Ovary (tissue), 7 donors: ENCODE measurements at regions not wholly inside any gene's neighbourhood (a gene's known extent, or its start where the extent isn't known, plus 50 kb on each side); places are given as distances from the start of the nearest gene placed in this dataset. TPM values are rescaled to one million over a fixed set of nuclear protein-coding genes. Genes with fewer than 3 reads are reported as not detected.

Experiments
- DNase-seq, 5 donors: peaks; one replicate each; pipeline ENCODE4 v3.0.0-alpha.2; 2019 to 2020
- H3K27ac ChIP-seq, 2 donors: fragments of 200-600 bp; one replicate each; pipeline versions ENCODE4 v1.5.1 to v1.8.0; 2019 to 2022
- H3K27me3 ChIP-seq: fragments of 200-600 bp; one replicate; pipeline ENCODE4 v1.8.0; 2022
- H3K36me3 ChIP-seq: fragments of 200-600 bp; sonication (generic); one replicate; pipeline ENCODE4 v1.5.1; 2019
- H3K4me1 ChIP-seq: one replicate; pipeline ENCODE4 v1.8.1; 2013; ENCODE audit warnings: mild to moderate bottlenecking, moderate library complexity; ENCODE audit not compliant: insufficient read depth
- H3K4me3 ChIP-seq: fragments of 200-600 bp; sonication (generic); one replicate; pipeline ENCODE4 v1.5.1; 2017
- H3K9me3 ChIP-seq, 2 donors: fragments of 200-600 bp in 1 of 2; sonication (generic) in 1 of 2; one replicate each; pipeline versions ENCODE4 v1.5.1 to v1.8.1; 2013 to 2019; ENCODE audit warnings: mild to moderate bottlenecking in 1 of 2, moderate library complexity in 1 of 2
- EP300 ChIP-seq: sonication (generic); formaldehyde crosslinking; IDR thresholded peaks from one replicate; pipeline ENCODE4 v1.6.1; 2017; ENCODE audit warnings: antibody characterized with exemption
- POLR2A ChIP-seq: fragments of 450-650 bp; IDR thresholded peaks from one replicate; pipeline ENCODE4 v1.6.1; 2017; ENCODE audit warnings: antibody characterized with exemption, mild to moderate bottlenecking, moderate library complexity
- WGBS, 3 donors: extraction: QIAGEN DNeasy Blood & Tissue Kit in 1 of 3; methylation state at CpG; one replicate each; pipeline versions ENCODE4 v1.1.5 to v1.1.7; 2013 to 2017; 5-methylcytosine and 5-hydroxymethylcytosine counted together
- intact Hi-C, 4 donors: fragments of 100-400 bp; cut with DNase I; formaldehyde crosslinking; loops; one replicate each; pipeline versions ENCODE4 v1.11.0 to v1.15.1; 2022 to 2023
- small RNA-seq: library from RNA; depleted of rRNA; stranded (forward); fragments of <200 nt; gene quantifications from one replicate; pipeline ENCODE3, GENCODE V24; 2016
- TF ChIP-seq, protein P1 (sequence below), 3 donors: fragments of 450-650 bp in 2 of 3; fragments of 200-600 bp in 1 of 3; IDR thresholded peaks; one replicate each; pipeline versions ENCODE4 v1.5.1 to v1.8.0; 2016 to 2022; ENCODE audit warnings: antibody characterized with exemption in 3 of 3, mild to moderate bottlenecking in 1 of 3
- donor health status: DM: no; HTN: no; CAD: no; lungs with moderate emphysema.
- donor health status: DM: no; HTN: no; CAD: no.
- donor health status: Bipolar disorder and iron deficiency.
- donor health status: DM: no; HTN: no; CAD: no.
- donor health status: DM: yes; HTN: yes; CAD: no.

GRCh38 chrX:106499473-106499872, 112.3 kb upstream of the RADX start:
- TF ChIP-seq EP300 (no peak), POLR2A (no peak)
- TF ChIP-seq, protein P1, sequence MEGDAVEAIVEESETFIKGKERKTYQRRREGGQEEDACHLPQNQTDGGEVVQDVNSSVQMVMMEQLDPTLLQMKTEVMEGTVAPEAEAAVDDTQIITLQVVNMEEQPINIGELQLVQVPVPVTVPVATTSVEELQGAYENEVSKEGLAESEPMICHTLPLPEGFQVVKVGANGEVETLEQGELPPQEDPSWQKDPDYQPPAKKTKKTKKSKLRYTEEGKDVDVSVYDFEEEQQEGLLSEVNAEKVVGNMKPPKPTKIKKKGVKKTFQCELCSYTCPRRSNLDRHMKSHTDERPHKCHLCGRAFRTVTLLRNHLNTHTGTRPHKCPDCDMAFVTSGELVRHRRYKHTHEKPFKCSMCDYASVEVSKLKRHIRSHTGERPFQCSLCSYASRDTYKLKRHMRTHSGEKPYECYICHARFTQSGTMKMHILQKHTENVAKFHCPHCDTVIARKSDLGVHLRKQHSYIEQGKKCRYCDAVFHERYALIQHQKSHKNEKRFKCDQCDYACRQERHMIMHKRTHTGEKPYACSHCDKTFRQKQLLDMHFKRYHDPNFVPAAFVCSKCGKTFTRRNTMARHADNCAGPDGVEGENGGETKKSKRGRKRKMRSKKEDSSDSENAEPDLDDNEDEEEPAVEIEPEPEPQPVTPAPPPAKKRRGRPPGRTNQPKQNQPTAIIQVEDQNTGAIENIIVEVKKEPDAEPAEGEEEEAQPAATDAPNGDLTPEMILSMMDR (IDR thresholded peaks at IDR 0.05) = no peak
- no peak overlapping the region for H3K27ac ChIP-seq
- DNase-seq = no peak
- no peaks in the 10 kb centered on the region for H3K36me3 ChIP-seq
- H3K9me3 ChIP-seq = no peaks in the 10 kb centered on the region
- H3K27me3 ChIP-seq = no peaks in the 10 kb centered on the region
- H3K4me3 ChIP-seq = no peak overlapping the region
- intact Hi-C loops = no loop called here
- H3K4me1 ChIP-seq = no peaks in the 10 kb centered on the region

DNA sequence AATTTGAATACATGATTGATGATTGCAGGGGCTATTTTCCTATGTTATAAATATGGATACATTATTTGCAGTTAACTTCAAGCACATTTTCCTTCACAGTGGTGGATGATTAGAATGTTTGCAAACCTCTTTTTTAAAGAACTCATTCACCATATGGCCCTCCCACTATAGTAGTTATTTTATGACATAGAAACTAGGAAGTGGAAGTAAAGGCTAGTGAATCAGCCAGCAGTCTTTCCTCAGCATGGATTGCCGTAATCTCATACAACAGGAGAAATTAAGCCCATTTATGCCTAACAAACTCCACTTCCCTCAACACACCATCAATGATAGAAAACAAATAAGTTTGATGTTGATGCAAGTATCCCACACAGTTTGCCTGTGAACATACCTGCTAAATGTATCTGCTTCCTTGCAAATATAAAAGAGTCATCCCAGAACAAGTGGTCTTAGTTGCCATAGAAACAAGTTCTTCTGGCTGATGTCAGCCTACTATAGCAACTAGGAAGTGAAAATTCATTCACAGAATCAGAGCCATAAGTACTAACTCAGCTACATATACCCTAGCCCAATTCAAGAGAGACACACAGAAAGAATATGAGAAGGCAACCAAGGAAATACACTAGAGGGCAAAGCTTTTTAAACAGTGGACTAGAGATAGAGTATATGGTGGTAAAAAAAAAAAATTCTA, 100.9 kb upstream of the RADX start:
- Histone ChIP-seq H3K27me3 (no peaks in the 10 kb centered on the region), H3K27ac (no peak overlapping the region), H3K36me3 (no peaks in the 10 kb centered on the region), H3K4me3 (no peak overlapping the region), H3K9me3 (no peaks in the 10 kb centered on the region), H3K4me1 (no peaks in the 10 kb centered on the region)
- no peak for DNase-seq
- intact Hi-C loops = no loop called here
- 60 to 84% (median 77%) methylated on average over 1 of the region's 1 CpG for WGBS, 3 donors
- TF ChIP-seq, protein P1 (IDR thresholded peaks at IDR 0.05) = no peak

Small RNA genes in the stretch of these regions (small RNA-seq; reads per million reads assigned to genes)
- not detected for gene AL133271.1
- gene RF00019 = not detected
